Activated CD4-positive, alpha-beta T cell treated with anti-CD3 and anti-CD28 coated beads, Interleukin-2, amount 50 U/mL, for 48 hours (primary cell): ENCODE measurements at regions not wholly inside any gene's neighbourhood (a gene's known extent, or its start where the extent isn't known, plus 50 kb on each side); places are given as distances from the start of the nearest gene placed in this dataset.
"Not testable (repeated sequence)": the region's sequence is repeated elsewhere in the genome, so short reads cannot be mapped to it uniquely, and the experiment has no call there.

Experiments used
- DNase-seq, 2 experiments: peaks; one replicate each; pipeline ENCODE4 v3.0.0-alpha.2; 2020

- DNase-seq: no peak
Observed at GRCh38 chr17:6893382-6894205, 62.1 kb upstream of the TEKT1 start.

- DNase-seq: peak; percentile 25 to 43
Observed at GRCh38 chr17:6894206-6894528, 62.6 kb upstream of the TEKT1 start.

GRCh38 chr17:6901086-6901485 lies 69.6 kb upstream of the TEKT1 start:
- DNase-seq: no peak

- DNase-seq: no peak
Observed at GRCh38 chr17:6903326-6903900, 71.9 kb upstream of the TEKT1 start.

- DNase-seq: no peak
Observed at GRCh38 chr17:6908807-6909206, 77.3 kb upstream of the TEKT1 start.

- no peak for DNase-seq
Observed at GRCh38 chr17:6910987-6911603, 79.6 kb upstream of the TEKT1 start.

GRCh38 chr17:6912110-6913051 lies 80.9 kb upstream of the TEKT1 start:
- no peak for DNase-seq

- peak; percentile 84 to 87 for DNase-seq
Observed at GRCh38 chr17:6913608-6914443, 82.0 kb upstream of the ALOX12 start.

- peak; percentile 4 to 13 for DNase-seq
Observed at GRCh38 chr17:6914711-6915110, 81.1 kb upstream of the ALOX12 start.

- DNase-seq: no peak
Observed at GRCh38 chr17:6915620-6916019, 80.2 kb upstream of the ALOX12 start.

- no peak for DNase-seq
Observed at GRCh38 chr17:6919158-6919557, 76.7 kb upstream of the ALOX12 start.

- DNase-seq: no peak
Observed at GRCh38 chr17:6923385-6923784, 72.5 kb upstream of the ALOX12 start.

- no peak for DNase-seq
Observed at GRCh38 chr17:6924208-6924607, 71.6 kb upstream of the ALOX12 start.

- no peak for DNase-seq
Observed at GRCh38 chr17:6926667-6927066, 69.2 kb upstream of the ALOX12 start.

- DNase-seq: no peak
Observed at GRCh38 chr17:6927290-6928126, 68.3 kb upstream of the ALOX12 start.

- no peak for DNase-seq
Observed at GRCh38 chr17:6928193-6928592, 67.7 kb upstream of the ALOX12 start.

GRCh38 chr17:6930749-6931148 lies 65.1 kb upstream of the ALOX12 start:
- no peak for DNase-seq

GRCh38 chr17:6934544-6934943 lies 61.3 kb upstream of the ALOX12 start:
- DNase-seq: not testable (repeated sequence)

- no peak for DNase-seq
Observed at GRCh38 chr17:6936370-6937028, 59.4 kb upstream of the ALOX12 start.

- DNase-seq: no peak
Observed at GRCh38 chr17:6938637-6939036, 57.2 kb upstream of the ALOX12 start.

- DNase-seq: no peak
Observed at GRCh38 chr17:6940186-6940649, 55.6 kb upstream of the ALOX12 start.
